ENCODE measurements at regions not wholly inside any gene's neighbourhood (a gene's known extent, or its start where the extent isn't known, plus 50 kb on each side); places are given as distances from the start of the nearest gene placed in this dataset.

DNA sequence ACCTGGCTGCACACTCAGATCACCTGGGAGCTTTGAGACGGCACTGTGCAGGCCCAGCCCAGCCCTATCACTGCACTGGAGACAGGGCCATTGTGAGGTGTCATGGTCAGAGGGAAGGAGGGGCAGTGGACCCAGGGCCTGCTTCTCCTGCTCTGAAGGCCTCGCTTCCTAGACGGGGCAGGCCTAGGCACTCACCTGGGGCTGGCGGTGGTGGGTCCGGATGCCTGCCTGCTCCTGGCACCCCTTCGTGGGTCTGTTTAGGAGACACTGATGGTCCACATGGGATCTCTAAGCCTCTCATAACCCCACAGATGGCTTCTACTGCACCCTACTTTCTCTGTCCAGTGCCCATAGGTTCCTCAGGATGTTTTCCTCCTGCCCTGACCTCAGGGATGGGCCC, 230.9 kb downstream of the MATN1 start:
- H3K9ac ChIP-seq (ENCODE audit: extremely low read depth, low read length, poor library complexity, severe bottlenecking) = no peak overlapping the region
- Mint-ChIP-seq H3K27me3 (ENCODE audit: insufficient read depth) (peaks cover 11% of the 10 kb centered on the region), H3K36me3 (ENCODE audit: low read depth) (no peaks in the 10 kb centered on the region), H3K9me3 (peaks cover 56% of the 10 kb centered on the region), H3K27ac (no peak overlapping the region), H3K4me3 (no peak overlapping the region), H3K4me1 (no peaks in the 10 kb centered on the region)
- no peak overlapping the region for H3K27ac ChIP-seq (ENCODE audit: low read depth, low read length)
- H3K9me3 ChIP-seq (ENCODE audit: control insufficient read depth, low read length) = no peaks in the 10 kb centered on the region
- no peaks in the 10 kb centered on the region for H3K4me1 ChIP-seq (ENCODE audit: control insufficient read depth, insufficient read depth, low read length)
- no peak for DNase-seq
- no peak overlapping the region for H3K4me3 ChIP-seq (ENCODE audit: low read length)
- H3K36me3 ChIP-seq (ENCODE audit: control insufficient read depth, insufficient read depth, low read length) = no peaks in the 10 kb centered on the region
- TF ChIP-seq, protein P1, sequence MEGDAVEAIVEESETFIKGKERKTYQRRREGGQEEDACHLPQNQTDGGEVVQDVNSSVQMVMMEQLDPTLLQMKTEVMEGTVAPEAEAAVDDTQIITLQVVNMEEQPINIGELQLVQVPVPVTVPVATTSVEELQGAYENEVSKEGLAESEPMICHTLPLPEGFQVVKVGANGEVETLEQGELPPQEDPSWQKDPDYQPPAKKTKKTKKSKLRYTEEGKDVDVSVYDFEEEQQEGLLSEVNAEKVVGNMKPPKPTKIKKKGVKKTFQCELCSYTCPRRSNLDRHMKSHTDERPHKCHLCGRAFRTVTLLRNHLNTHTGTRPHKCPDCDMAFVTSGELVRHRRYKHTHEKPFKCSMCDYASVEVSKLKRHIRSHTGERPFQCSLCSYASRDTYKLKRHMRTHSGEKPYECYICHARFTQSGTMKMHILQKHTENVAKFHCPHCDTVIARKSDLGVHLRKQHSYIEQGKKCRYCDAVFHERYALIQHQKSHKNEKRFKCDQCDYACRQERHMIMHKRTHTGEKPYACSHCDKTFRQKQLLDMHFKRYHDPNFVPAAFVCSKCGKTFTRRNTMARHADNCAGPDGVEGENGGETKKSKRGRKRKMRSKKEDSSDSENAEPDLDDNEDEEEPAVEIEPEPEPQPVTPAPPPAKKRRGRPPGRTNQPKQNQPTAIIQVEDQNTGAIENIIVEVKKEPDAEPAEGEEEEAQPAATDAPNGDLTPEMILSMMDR (conservative IDR thresholded peaks at IDR 0.05) = no peak
- WGBS, 2 experiments (ENCODE audit: insufficient coverage in 1 of 2, insufficient read length in 1 of 2) = 76 to 83% methylated on average over 3 to 6 of the region's 6 CpGs
- no peaks in the 10 kb centered on the region for H3K27me3 ChIP-seq (ENCODE audit: control insufficient read depth, insufficient read depth, low read length, poor library complexity, severe bottlenecking)

DNA sequence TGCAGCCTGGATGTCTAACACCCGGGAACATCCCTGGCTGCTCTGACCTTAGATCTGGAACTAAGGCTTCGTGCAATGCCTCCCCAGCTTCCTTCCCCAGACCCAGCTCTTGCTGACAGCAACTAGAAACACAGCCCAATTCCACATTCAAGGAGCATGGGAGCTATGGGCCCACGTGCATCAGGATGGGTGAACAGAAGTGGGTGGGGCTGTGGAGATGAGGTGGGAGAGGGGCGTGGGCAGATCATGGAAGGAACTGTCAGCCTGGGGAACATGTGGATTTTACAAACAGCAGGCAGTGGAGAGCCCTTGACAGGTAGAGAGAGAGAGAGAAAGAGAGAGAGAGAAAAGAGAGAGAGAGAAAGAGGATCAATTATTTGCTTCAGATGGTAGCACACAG, 231.6 kb downstream of the MATN1 start:
- DNase-seq = no peak
- H3K4me1 Mint-ChIP-seq = no peaks in the 10 kb centered on the region

DNA sequence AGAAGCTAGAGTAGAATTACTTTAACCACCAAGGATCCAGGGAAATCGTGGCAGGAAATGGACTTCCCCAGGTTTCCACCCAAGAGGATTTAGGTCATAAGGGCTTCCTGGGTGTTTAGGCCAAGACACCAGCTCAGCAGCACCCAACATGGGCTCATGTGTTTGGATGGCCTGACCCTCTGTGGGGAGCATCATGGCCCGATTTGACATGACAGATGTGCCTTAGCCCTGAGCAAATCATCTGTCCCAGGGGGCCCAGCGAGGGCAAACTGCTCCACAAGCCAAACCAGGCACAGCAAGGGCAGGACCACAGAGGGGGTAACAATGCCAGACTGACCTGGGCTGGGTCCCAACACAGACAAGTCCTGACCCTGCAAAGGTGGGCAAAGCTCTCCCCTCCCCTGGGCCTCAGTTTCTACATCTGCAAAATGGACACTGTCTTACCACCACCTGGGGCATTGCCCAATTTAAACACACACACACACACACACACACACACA, 232.8 kb downstream of the MATN1 start:
- H3K4me1 Mint-ChIP-seq = no peaks in the 10 kb centered on the region
- H3K36me3 Mint-ChIP-seq (ENCODE audit: low read depth) = no peaks in the 10 kb centered on the region
- H3K27ac Mint-ChIP-seq = no peak overlapping the region
- Histone ChIP-seq H3K36me3 (ENCODE audit: control insufficient read depth, insufficient read depth, low read length) (no peaks in the 10 kb centered on the region), H3K9ac (ENCODE audit: extremely low read depth, low read length, poor library complexity, severe bottlenecking) (no peak overlapping the region), H3K27me3 (ENCODE audit: control insufficient read depth, insufficient read depth, low read length, poor library complexity, severe bottlenecking) (no peaks in the 10 kb centered on the region), H3K4me1 (ENCODE audit: control insufficient read depth, insufficient read depth, low read length) (no peaks in the 10 kb centered on the region), H3K4me3 (ENCODE audit: low read length) (no peak overlapping the region), H3K27ac (ENCODE audit: low read depth, low read length) (no peak overlapping the region), H3K9me3 (ENCODE audit: control insufficient read depth, low read length) (no peaks in the 10 kb centered on the region)
- DNase-seq = no peak
- H3K27me3 Mint-ChIP-seq (ENCODE audit: insufficient read depth) = peaks cover 11% of the 10 kb centered on the region
- H3K4me3 Mint-ChIP-seq = no peak overlapping the region
- TF ChIP-seq, protein P1 (conservative IDR thresholded peaks at IDR 0.05) = no peak
- H3K9me3 Mint-ChIP-seq = peaks cover 52% of the 10 kb centered on the region
- WGBS, 2 experiments (ENCODE audit: insufficient coverage in 1 of 2, insufficient read length in 1 of 2) = 74 to 83% methylated on average over 3 of the region's 3 CpGs

More for the DNA sequence above, 231.6 kb downstream of the MATN1 start:
- no peaks in the 10 kb centered on the region for H3K27me3 ChIP-seq (ENCODE audit: control insufficient read depth, insufficient read depth, low read length, poor library complexity, severe bottlenecking)
- H3K9me3 ChIP-seq (ENCODE audit: control insufficient read depth, low read length) = no peaks in the 10 kb centered on the region
- H3K27ac ChIP-seq (ENCODE audit: low read depth, low read length) = no peak overlapping the region
- Mint-ChIP-seq H3K4me3 (no peak overlapping the region), H3K9me3 (peaks cover 56% of the 10 kb centered on the region), H3K36me3 (ENCODE audit: low read depth) (no peaks in the 10 kb centered on the region), H3K27me3 (ENCODE audit: insufficient read depth) (peaks cover 15% of the 10 kb centered on the region), H3K27ac (no peak overlapping the region)
- no peaks in the 10 kb centered on the region for H3K4me1 ChIP-seq (ENCODE audit: control insufficient read depth, insufficient read depth, low read length)
- no peak overlapping the region for H3K4me3 ChIP-seq (ENCODE audit: low read length)
- WGBS, 2 experiments (ENCODE audit: insufficient coverage in 1 of 2, insufficient read length in 1 of 2) = 80 to 82% methylated on average over 3 to 4 of the region's 4 CpGs
- no peaks in the 10 kb centered on the region for H3K36me3 ChIP-seq (ENCODE audit: control insufficient read depth, insufficient read depth, low read length)
- no peak overlapping the region for H3K9ac ChIP-seq (ENCODE audit: extremely low read depth, low read length, poor library complexity, severe bottlenecking)
- TF ChIP-seq, protein P1 (conservative IDR thresholded peaks at IDR 0.05) = no peak

All from endodermal cell (in vitro differentiated cells).